Adrenal gland (tissue), 5 donors: ENCODE measurements at regions not wholly inside any gene's neighbourhood (a gene's known extent, or its start where the extent isn't known, plus 50 kb on each side); places are given as distances from the start of the nearest gene placed in this dataset.

Experiments
- CTCF ChIP-seq, 6 experiments: fragments of 450-650 bp in 4 of 6; fragments of 200-600 bp in 2 of 6; sonication (generic) in 1 of 6; IDR thresholded peaks; 1 replicate in 5 of 6; 2 replicates in 1 of 6; pipeline versions ENCODE4 v1.5.1 to v1.8.0; 2016 to 2021; ENCODE audit warnings: antibody characterized with exemption in 6 of 6, mild to moderate bottlenecking in 2 of 6, moderate library complexity in 1 of 6
- POLR2A ChIP-seq, 2 donors: fragments of 450-650 bp; IDR thresholded peaks; one replicate each; pipeline ENCODE4 v1.6.1; 2017; ENCODE audit warnings: antibody characterized with exemption in 2 of 2, mild to moderate bottlenecking in 2 of 2, moderate library complexity in 1 of 2
- donor health status: DM: no; HTN: no; CAD: no.

GRCh38 chr6:163760860-163761259 is 346.3 kb downstream of the QKI start:
- TF ChIP-seq CTCF (IDR thresholded peaks at IDR 0.05) (no peak), POLR2A (IDR thresholded peaks at IDR 0.05) (no peak)
